Keratinocyte (primary cell): ENCODE measurements at regions not wholly inside any gene's neighbourhood (a gene's known extent, or its start where the extent isn't known, plus 50 kb on each side); places are given as distances from the start of the nearest gene placed in this dataset.

Experiments
- DNase-seq: peaks from one replicate; pipeline ENCODE4 v3.0.0-alpha.2; 2011; ENCODE audit warnings: low read depth, missing footprints, low spot score
- FAIRE-seq: peaks from 2 replicates; lab custom pipeline; 2011; peaks lifted over from hg19 to GRCh38; lab: Jason Lieb, UNC
- H2AFZ ChIP-seq: 2 replicates; pipeline ENCODE4 v1.6.0; 2012; ENCODE audit warnings: low read length, control low read depth, inconsistent platforms; ENCODE audit not compliant: control insufficient read depth
- H3K27ac ChIP-seq: 2 replicates; pipeline ENCODE4 v1.5.1; 2011; ENCODE audit warnings: low read length; ENCODE audit not compliant: control insufficient read depth, insufficient read depth
- H3K27me3 ChIP-seq: 3 replicates; pipeline ENCODE4 v1.6.0; 2011; ENCODE audit warnings: low read length; ENCODE audit not compliant: control insufficient read depth, insufficient read depth; ENCODE audit errors: extremely low read depth
- H3K36me3 ChIP-seq, 2 experiments: 2 replicates in 1 of 2; 3 replicates in 1 of 2; pipeline ENCODE4 v1.5.1; 2011; ENCODE audit warnings: low read length in 2 of 2, mild to moderate bottlenecking in 1 of 2; ENCODE audit not compliant: control insufficient read depth in 2 of 2, insufficient read depth in 2 of 2; ENCODE audit errors: extremely low read depth in 1 of 2
- H3K4me1 ChIP-seq: 3 replicates; pipeline ENCODE4 v1.5.1; 2011; ENCODE audit warnings: low read length; ENCODE audit not compliant: control insufficient read depth, insufficient read depth; ENCODE audit errors: extremely low read depth
- H3K4me2 ChIP-seq: 3 replicates; pipeline ENCODE4 v1.6.0; 2011; ENCODE audit warnings: low read depth, low read length; ENCODE audit not compliant: control insufficient read depth, insufficient read depth; ENCODE audit errors: extremely low read depth
- H3K4me3 ChIP-seq, 3 experiments: fragments of 200-600 bp in 1 of 3; sonication (generic) in 1 of 3; 2 replicates in 2 of 3; 3 replicates in 1 of 3; pipeline ENCODE4 v1.5.1; 2011 to 2016; ENCODE audit warnings: low read length in 3 of 3, mild to moderate bottlenecking in 3 of 3, control low read depth in 2 of 3, inconsistent platforms in 1 of 3, low read depth in 1 of 3, mixed read lengths in 1 of 3, mixed run types in 1 of 3, moderate library complexity in 1 of 3; ENCODE audit not compliant: control insufficient read depth in 2 of 3, insufficient read depth in 2 of 3; ENCODE audit errors: extremely low read depth in 1 of 3
- H3K79me2 ChIP-seq: 2 replicates; pipeline ENCODE4 v1.6.0; 2012; ENCODE audit warnings: low read length; ENCODE audit not compliant: control insufficient read depth, insufficient read depth
- H3K9ac ChIP-seq: 3 replicates; pipeline ENCODE4 v1.6.0; 2011; ENCODE audit warnings: low read length; ENCODE audit not compliant: control insufficient read depth, insufficient read depth; ENCODE audit errors: extremely low read depth
- H3K9me1 ChIP-seq: 3 replicates; pipeline ENCODE4 v1.6.0; 2011; ENCODE audit warnings: low read length; ENCODE audit not compliant: control insufficient read depth, insufficient read depth; ENCODE audit errors: extremely low read depth
- H3K9me3 ChIP-seq: 2 replicates; pipeline ENCODE4 v1.5.1; 2012; ENCODE audit warnings: low read depth, low read length; ENCODE audit not compliant: control insufficient read depth
- H4K20me1 ChIP-seq: 3 replicates; pipeline ENCODE4 v1.6.0; 2011; ENCODE audit warnings: low read length; ENCODE audit not compliant: control insufficient read depth, insufficient read depth; ENCODE audit errors: extremely low read depth
- CTCF ChIP-seq, 3 experiments: IDR thresholded peaks in 1 of 3; conservative IDR thresholded peaks in 1 of 3; optimal IDR thresholded peaks in 1 of 3; 2 replicates in 2 of 3; 3 replicates in 1 of 3; pipeline versions ENCODE3 to v1.5.1; 2011; ENCODE audit warnings: low read length in 3 of 3, mild to moderate bottlenecking in 3 of 3, moderate library complexity in 2 of 3, control low read depth in 1 of 3, inconsistent platforms in 1 of 3; ENCODE audit not compliant: insufficient read depth in 2 of 3; ENCODE audit errors: extremely low read depth in 1 of 3
- EZH2 ChIP-seq: IDR thresholded peaks from one replicate; pipeline ENCODE4 v1.6.1; 2012; ENCODE audit warnings: inconsistent platforms, mild to moderate bottlenecking, low read length, moderate library complexity
- dilution Hi-C: fragments of 300-500 bp; cut with MboI; formaldehyde crosslinking; loops from one replicate; pipeline ENCODE4 v1.7.0; 2020; ENCODE audit warnings: low sequenced_read_pairs; ENCODE audit not compliant: extremely low pct_ligation_motif_present

- no peak overlapping the region for H3K4me2 ChIP-seq
- FAIRE-seq (no peak), DNase-seq (no peak)
- no peaks in the 10 kb centered on the region for H4K20me1 ChIP-seq
- no peaks in the 10 kb centered on the region for H3K27me3 ChIP-seq
- no peaks in the 10 kb centered on the region for H3K36me3 ChIP-seq
- H3K9me1 ChIP-seq = no peaks in the 10 kb centered on the region
- H3K79me2 ChIP-seq = no peaks in the 10 kb centered on the region
- no peaks in the 10 kb centered on the region for H3K9me3 ChIP-seq
- H3K4me1 ChIP-seq = peaks cover 9% of the 10 kb centered on the region
- dilution Hi-C loops = no loop called here
- H2AFZ ChIP-seq = no peak overlapping the region
- no peak for TF ChIP-seq EZH2
- no peak overlapping the region for H3K27ac ChIP-seq
- no peak overlapping the region for H3K9ac ChIP-seq
- no peak overlapping the region for H3K4me3 ChIP-seq
Measured at GRCh38 chr4:30836231-30836630, 116.1 kb downstream of the PCDH7 start.

GRCh38 chr4:30837131-30837539 lies 117.0 kb downstream of the PCDH7 start:
- dilution Hi-C loops = no loop called here
- Histone ChIP-seq H3K9ac (no peak overlapping the region), H4K20me1 (no peaks in the 10 kb centered on the region), H3K9me1 (no peaks in the 10 kb centered on the region), H3K4me2 (no peak overlapping the region), H3K9me3 (no peaks in the 10 kb centered on the region), H2AFZ (no peak overlapping the region), H3K36me3 (no peaks in the 10 kb centered on the region), H3K27ac (no peak overlapping the region), H3K27me3 (no peaks in the 10 kb centered on the region), H3K4me3 (no peak overlapping the region), H3K4me1 (peaks cover 9% of the 10 kb centered on the region), H3K79me2 (no peaks in the 10 kb centered on the region)
- TF ChIP-seq CTCF (optimal IDR thresholded peaks at IDR 0.05 in 1 of 3, IDR thresholded peaks at IDR 0.05 in 1 of 3, conservative IDR thresholded peaks at IDR 0.05 in 1 of 3; ENCODE audit: extremely low read depth in 1 of 3, insufficient read depth in 2 of 3, low read length in 3 of 3) (no peak), EZH2 (no peak)
- no peak for DNase-seq
- FAIRE-seq = no peak

- H3K27me3 ChIP-seq = no peaks in the 10 kb centered on the region
- DNase-seq (no peak), FAIRE-seq (no peak)
- no peak overlapping the region for H2AFZ ChIP-seq
- no peaks in the 10 kb centered on the region for H3K79me2 ChIP-seq
- TF ChIP-seq EZH2 (no peak), CTCF (optimal IDR thresholded peaks at IDR 0.05 in 1 of 3, IDR thresholded peaks at IDR 0.05 in 1 of 3, conservative IDR thresholded peaks at IDR 0.05 in 1 of 3; ENCODE audit: extremely low read depth in 1 of 3, insufficient read depth in 2 of 3, low read length in 3 of 3) (no peak)
- no peak overlapping the region for H3K9ac ChIP-seq
- no peak overlapping the region for H3K4me3 ChIP-seq
- H3K4me1 ChIP-seq = peaks cover 9% of the 10 kb centered on the region
- H3K4me2 ChIP-seq = no peak overlapping the region
- H4K20me1 ChIP-seq = no peaks in the 10 kb centered on the region
- H3K9me3 ChIP-seq = no peaks in the 10 kb centered on the region
- H3K27ac ChIP-seq = no peak overlapping the region
- no peaks in the 10 kb centered on the region for H3K9me1 ChIP-seq
- no peaks in the 10 kb centered on the region for H3K36me3 ChIP-seq
- dilution Hi-C loops = no loop called here
Measured at GRCh38 chr4:30837861-30838260, 117.7 kb downstream of the PCDH7 start.
